ENCODE measurements at regions not wholly inside any gene's neighbourhood (a gene's known extent, or its start where the extent isn't known, plus 50 kb on each side); places are given as distances from the start of the nearest gene placed in this dataset.

DNA sequence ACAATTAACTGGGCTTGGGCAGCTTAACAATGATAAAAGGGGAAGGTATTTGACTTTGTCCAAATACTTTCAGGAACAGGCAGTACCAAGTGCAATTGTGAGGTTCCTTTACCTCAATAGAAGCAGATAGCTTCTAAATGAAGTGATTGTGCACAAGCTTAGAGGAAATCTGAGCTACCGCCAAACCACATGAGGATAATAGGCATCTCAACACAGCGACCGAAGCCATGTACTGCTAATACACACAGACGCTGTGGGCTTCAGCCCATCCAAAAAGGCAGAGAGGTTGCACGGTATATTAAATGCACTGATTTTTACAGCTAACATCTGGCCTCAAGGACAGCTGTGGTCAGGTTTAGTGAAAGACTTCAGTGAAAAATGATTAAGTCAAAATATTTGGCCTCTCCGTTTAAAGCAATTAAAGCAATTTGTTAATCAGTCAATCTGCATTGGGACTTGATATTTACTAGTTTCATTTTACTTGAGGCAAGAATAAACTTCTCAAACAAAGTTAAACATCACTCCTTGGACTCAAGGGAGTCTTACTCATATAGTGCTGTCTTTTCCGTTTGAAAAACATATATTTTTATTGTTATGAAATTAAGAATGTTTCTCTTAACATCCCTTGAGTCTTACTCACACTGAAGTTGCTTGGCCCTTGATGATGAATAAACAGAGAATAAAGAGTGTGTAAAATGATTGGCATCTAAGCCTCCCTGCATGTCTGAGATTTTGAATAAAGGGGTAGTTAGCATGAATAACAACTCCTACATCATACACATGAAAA lies 306.3 kb downstream of the C7orf25 start:
- DNase-seq: no peak
- 72 to 78% methylated on average over 7 of the region's 7 CpGs for WGBS, 2 donors
- intact Hi-C loops (cut with DNase I): no loop called here
- Histone ChIP-seq H3K9me3 (no peaks in the 10 kb centered on the region), H3K27me3 (peaks cover 0 to 4% (median 0%) of the 10 kb centered on the region in 7 donors), H3K4me1 (peaks cover 0 to 5% (median 0%) of the 10 kb centered on the region in 9 donors), H3K36me3 (no peaks in the 10 kb centered on the region), H3K4me3 (no peak overlapping the region), H3K27ac (no peak overlapping the region)
- TF ChIP-seq, protein P1, sequence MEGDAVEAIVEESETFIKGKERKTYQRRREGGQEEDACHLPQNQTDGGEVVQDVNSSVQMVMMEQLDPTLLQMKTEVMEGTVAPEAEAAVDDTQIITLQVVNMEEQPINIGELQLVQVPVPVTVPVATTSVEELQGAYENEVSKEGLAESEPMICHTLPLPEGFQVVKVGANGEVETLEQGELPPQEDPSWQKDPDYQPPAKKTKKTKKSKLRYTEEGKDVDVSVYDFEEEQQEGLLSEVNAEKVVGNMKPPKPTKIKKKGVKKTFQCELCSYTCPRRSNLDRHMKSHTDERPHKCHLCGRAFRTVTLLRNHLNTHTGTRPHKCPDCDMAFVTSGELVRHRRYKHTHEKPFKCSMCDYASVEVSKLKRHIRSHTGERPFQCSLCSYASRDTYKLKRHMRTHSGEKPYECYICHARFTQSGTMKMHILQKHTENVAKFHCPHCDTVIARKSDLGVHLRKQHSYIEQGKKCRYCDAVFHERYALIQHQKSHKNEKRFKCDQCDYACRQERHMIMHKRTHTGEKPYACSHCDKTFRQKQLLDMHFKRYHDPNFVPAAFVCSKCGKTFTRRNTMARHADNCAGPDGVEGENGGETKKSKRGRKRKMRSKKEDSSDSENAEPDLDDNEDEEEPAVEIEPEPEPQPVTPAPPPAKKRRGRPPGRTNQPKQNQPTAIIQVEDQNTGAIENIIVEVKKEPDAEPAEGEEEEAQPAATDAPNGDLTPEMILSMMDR (IDR thresholded peaks at IDR 0.05): no peak
- ATAC-seq: no peak

DNA sequence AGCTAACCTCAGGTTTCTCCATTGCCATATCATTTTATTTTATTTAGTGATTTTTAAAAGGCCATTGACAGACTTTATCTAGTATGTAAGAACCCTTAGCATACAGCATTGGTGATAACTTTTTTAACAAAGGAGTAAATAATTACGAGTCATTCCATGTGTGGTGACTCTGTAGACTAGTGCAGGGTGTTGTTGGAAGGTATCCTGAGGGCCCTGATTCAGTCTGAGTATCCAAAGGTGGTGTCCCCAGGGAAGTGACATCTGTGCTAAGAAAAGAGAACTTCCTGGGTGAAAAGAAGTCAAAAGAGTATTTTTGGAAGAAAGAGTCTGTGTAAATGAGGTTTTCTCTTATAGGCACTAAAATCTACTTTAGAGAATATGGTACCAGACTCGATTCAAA lies 308.4 kb downstream of the C7orf25 start:
- H3K9me3 ChIP-seq: no peaks in the 10 kb centered on the region
- H3K4me1 ChIP-seq: peaks cover 0 to 5% (median 0%) of the 10 kb centered on the region in 9 donors
- TF ChIP-seq, protein P1 (IDR thresholded peaks at IDR 0.05): no peak
- no peak for DNase-seq
- ATAC-seq: no peak
- WGBS, 2 donors: 74 to 87% methylated on average over 2 of the region's 2 CpGs
- intact Hi-C loops (cut with DNase I): no loop called here
- H3K27ac ChIP-seq: no peak overlapping the region
- peaks cover 0 to 4% (median 0%) of the 10 kb centered on the region in 7 donors for H3K27me3 ChIP-seq
- H3K4me3 ChIP-seq: no peak overlapping the region
- H3K36me3 ChIP-seq: no peaks in the 10 kb centered on the region

DNA sequence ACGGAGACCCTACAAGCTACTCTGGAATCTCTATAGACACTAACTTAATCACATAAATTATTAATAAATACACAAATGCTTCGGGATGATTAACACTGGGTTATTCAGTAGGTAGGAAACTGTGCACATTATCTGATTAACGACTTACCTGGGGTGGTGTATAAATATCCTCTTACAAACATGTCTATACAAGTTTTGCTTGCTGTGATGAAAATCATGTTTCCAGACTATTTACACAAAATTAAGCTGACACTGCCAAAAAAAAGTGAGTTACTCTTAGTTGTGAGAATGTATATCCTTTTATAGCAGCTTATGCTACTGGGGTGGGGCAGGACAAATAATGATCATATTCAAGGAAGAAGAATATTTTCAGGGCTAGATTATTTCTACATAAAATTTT lies 314.6 kb downstream of the C7orf25 start:
- Histone ChIP-seq H3K4me1 (no peaks in the 10 kb centered on the region), H3K36me3 (no peaks in the 10 kb centered on the region), H3K9me3 (peaks cover 0 to 8% (median 0%) of the 10 kb centered on the region in 11 donors), H3K27ac (no peak overlapping the region), H3K4me3 (no peak overlapping the region), H3K27me3 (peaks cover 0 to 5% (median 0%) of the 10 kb centered on the region in 7 donors)
- ATAC-seq (no peak), DNase-seq (no peak)
- 84 to 91% methylated on average over 3 of the region's 3 CpGs for WGBS, 2 donors
- intact Hi-C loops (cut with DNase I): no loop called here
- TF ChIP-seq, protein P1 (IDR thresholded peaks at IDR 0.05): no peak

DNA sequence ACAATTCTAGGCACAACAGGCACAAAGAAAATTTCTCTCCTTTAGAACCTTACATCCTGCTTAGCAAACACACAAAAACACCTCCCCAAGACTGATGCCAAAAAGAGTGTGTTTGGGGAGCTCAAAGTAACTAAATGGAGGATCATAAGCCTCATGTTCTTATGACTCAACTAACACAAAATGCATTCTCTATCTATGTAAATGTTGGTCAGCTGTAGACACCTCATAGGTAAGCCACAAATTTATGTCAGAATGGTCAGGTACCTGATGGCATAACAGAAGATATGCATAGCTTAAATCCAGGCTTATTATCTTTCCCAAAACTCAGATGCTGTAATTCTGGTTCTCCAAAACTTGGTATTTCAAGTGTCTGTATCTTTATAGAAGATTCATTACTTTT lies 315.1 kb downstream of the C7orf25 start:
- DNase-seq (no peak), ATAC-seq (no peak)
- Histone ChIP-seq H3K27ac (no peak overlapping the region), H3K4me3 (no peak overlapping the region), H3K36me3 (no peaks in the 10 kb centered on the region), H3K4me1 (no peaks in the 10 kb centered on the region), H3K27me3 (peaks cover 0 to 5% (median 0%) of the 10 kb centered on the region in 7 donors), H3K9me3 (peaks cover 0 to 13% (median 0%) of the 10 kb centered on the region in 11 donors)
- intact Hi-C loops (cut with DNase I): no loop called here
- TF ChIP-seq, protein P1 (IDR thresholded peaks at IDR 0.05): no peak

Data from heart right ventricle (tissue), 16 donors.